Activated naive CD4-positive, alpha-beta T cell treated with anti-CD3 and anti-CD28 coated beads, Interleukin-2, amount 50 U/mL, for 16 hours (primary cell): ENCODE measurements at regions not wholly inside any gene's neighbourhood (a gene's known extent, or its start where the extent isn't known, plus 50 kb on each side); places are given as distances from the start of the nearest gene placed in this dataset.

Experiments
- DNase-seq: peaks from one replicate; pipeline ENCODE4 v3.0.0-alpha.2; 2020

DNA sequence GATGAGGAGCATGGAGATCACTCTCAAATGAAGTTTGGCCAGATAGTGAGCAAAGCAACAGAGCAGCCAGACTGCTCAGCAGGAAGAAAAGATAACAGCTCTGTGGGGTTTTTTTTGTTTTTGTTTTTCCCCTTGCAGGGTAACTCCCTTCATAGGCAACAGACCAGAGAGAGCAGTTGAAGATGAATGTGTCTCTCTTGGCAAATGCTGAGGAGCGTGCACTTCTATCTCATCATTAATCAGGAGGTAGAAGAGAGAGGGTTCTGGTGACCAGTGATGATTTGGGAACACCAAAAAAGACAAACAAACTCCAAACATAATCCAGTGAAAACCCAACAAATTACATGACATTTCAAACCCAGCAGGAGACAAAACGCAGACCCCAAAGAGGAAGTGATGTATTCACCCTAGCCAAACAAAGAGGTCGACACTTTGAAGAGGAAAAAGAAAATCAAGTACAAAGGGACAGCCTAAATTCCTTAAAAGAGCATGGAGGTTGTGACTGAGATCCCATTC lies 66.2 kb upstream of the RREB1 start:
- DNase-seq, result no peak

DNA sequence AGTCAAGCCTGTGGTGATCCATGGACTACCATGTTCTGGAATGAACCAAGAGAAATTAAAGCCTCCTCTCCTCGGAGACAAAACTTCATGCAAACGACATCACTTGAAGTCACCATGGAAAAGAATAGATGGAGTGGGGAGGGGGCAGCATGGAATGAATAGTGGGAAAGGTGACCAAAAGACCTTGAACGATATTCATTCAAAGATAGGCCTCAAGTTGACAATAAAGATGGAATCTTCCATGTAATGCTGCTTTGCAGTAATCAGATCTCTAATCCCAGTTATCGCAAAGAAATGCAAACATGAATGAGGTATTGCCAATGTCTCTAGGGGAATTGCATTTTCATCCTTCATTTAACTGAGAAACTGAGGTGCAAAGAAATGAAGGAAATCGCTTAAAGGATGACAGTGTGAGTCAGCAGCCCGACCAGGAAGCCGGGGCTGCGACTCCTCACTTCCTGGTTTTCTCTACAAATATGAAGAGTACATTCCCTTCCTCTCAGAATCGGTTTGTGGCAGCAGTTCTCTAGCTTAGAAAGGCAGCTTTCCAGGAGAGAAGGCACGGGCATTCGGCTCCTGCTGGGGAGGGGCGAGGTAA lies 65.6 kb upstream of the RREB1 start:
- no peak for DNase-seq

DNA sequence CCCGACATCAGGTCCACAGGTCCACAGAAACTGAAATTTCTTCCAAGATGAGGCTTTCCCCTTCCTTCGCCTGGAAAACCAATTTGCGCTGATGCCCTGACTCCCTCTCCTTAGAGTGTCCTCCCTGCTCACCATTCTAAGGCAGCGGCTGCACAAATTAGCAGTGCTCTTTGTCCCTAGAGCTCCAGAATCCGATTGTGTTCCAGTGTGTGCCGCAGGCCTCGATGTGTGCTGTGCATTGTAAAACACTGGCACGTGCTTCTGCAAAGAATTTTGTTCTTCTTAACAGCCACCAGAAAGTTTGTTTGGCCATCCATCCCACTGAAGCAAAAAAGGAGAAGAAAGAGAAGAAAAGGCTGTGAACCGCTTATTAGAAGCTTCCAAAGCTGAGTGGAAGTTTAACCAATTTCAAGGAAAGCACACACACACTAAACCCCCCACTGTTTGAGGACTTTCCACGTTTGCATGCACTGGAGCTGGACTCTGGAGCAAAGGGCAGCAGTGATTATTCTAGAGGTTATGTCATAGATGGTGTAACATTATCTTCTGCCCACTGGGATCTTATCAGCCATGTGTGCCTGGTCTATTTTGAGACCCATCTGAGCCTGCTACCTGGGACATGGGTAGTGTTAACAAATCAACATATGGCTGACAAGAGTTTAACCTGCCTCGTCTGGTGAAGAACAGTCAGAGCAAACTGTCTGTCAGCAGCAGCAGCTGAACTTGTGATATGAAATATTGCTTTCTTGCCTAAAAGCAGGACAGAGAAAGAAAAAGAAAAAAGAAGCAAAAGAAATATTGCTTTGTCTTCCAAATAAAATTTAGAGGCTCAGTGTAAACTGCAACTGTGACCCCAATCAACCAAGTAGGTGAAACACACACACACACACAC lies 64.9 kb upstream of the RREB1 start:
- DNase-seq, result no peak

DNA sequence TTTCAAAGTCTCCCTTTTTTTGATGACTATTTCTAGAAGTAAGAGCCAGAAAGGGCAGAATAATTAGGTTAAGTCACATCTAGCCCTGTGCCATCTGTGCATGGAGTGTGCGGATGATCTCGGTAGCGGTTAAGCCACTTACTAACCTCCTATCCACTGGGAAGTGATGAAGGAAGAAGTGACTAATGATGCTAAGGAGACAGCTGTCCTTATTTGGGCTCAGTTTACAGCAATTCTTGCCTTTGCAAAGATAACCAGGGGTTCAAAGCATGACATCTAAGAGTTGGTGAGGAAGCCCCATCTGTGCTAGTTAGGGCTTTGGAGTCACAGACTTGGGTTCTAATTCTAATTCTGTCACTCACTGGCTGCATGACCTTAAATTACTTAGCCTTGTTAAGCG lies 62.4 kb upstream of the RREB1 start:
- DNase-seq, result no peak

DNA sequence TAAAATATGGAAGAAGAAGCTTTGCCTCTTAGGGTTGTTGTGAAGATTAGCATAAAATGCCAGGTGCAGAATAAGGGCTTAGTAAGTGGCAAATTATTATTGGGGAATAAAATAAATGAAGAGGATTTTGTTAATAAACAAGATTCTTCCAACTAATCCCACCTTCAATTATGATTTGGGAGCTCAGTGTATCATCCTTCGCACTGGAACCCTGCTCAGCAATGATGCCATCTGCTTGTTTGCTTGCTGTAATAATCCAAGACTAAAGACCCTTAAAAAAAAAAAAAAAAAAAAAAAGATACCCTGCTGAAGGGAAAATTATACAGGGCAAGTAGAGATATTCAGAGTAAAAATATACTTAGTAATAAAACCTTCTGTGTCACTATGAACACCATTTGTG lies 62.0 kb upstream of the RREB1 start:
- no peak for DNase-seq

DNA sequence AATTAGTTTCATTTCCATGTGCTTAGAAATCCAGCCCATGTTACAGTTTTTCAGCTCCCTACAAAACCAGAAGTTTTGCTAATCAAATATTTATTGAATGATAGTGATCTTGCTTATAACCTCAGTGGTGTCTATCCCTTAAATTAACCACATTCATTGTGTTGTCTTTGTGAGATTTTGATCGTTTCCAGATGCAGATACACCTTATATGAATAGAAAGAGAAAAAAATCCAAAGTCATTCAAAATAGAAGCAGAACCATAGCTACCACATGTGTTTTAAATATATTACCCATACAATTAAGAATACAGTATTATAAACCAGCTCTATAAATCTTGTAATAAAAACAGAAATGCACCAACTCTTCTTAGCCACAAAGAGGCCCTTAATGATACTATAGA lies 60.6 kb upstream of the RREB1 start:
- DNase-seq, result no peak

DNA sequence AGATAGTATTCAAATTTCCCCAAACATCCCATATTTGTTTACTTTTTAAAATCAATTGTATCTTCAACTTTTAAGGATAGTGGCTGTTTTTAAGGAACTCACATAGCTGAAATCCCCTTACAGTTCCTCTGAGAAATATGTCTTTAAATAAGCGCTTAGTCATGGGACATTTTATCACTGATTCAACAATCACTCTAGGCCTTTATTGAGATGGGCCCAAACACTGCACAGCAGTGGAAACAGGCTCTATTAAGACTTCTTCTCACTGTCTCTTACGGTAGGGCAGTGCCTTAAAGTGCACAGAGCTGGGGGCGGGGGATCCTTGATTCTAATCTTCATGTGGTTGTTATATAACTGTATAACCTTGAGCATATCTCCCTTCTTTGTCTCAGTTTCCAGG lies 59.8 kb upstream of the RREB1 start:
- DNase-seq, result no peak

DNA sequence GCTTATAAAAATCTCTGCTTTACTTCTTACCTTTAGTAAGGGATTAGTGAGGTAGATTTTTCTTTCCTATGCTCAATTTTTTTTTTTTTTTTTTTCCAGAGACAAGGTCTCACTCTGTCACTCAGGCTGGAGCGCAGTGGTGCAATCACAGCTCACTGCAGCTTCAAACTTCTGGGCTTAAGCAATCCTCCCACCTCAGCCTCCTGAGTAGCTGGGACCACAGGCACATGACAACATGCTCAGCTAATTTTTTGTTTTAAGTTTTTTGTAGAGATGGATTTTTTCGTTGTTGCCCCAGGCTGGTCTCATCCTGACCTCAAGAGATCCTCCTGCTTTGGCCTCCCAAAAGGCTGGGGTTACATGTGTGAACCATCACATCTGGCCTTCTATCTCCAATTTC lies 58.9 kb upstream of the RREB1 start:
- DNase-seq, result no peak

DNA sequence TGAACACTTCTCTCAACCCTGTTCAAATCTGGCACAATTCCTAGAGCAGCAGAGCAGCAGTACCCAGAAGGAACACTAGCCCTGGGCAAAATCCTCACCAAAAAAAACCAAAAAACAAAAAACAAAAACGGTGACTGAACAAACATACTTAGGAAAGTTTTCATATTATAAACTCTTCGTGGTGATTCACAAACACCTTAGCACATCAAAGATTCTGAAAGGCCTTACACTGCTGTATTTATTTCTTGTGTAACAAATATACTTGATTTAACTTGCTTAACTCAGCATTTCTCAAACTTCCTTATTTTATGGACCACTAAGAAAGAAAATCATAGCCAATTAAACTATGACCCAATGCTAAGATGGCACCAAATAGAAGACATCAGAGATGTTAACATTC lies 57.8 kb upstream of the RREB1 start:
- no peak for DNase-seq

DNA sequence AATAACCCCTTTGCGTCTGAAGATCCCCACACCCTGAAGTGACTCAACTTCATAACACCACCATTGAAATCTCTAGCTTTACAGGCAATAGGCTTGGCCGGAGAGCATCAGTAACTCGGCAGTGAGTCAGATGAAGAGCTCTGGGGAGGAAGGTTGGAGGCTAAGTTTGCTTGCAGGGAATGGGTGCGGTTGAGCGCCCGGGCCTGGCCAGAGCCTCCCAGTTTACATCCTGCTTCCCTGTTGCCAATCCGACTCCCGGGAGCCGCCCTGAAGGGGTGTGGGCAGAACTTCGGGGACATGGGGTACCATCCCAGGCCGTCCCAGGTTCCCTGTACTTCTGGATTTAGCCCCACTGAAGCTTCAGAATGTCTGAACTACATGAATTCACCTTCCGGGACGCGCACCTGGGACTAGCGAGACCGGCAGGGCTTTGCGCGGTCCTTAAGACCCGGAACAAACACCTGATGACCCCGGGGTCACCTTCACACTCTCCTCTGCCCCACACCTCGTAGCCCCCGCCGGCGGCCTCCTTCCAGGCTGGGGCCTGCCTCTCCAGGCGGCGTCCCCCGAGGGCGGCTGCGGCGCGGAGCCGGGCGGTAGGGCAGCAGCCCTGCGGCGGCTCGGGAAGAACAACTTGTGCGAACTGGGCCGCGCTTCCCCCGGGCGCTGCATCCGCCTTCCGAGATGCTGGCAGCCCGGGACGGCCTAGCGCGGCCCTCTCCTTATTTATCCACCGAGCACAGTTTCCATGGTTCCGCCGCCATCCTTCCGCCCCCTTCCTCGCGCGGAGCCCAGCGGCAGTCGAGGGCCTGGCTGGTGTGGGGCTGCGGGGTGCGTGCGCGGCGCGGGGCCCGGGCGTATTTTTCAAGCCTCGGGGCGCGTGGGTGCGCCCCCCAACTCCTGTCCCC lies 56.6 kb upstream of the RREB1 start:
- DNase-seq, result peak; percentile 46

DNA sequence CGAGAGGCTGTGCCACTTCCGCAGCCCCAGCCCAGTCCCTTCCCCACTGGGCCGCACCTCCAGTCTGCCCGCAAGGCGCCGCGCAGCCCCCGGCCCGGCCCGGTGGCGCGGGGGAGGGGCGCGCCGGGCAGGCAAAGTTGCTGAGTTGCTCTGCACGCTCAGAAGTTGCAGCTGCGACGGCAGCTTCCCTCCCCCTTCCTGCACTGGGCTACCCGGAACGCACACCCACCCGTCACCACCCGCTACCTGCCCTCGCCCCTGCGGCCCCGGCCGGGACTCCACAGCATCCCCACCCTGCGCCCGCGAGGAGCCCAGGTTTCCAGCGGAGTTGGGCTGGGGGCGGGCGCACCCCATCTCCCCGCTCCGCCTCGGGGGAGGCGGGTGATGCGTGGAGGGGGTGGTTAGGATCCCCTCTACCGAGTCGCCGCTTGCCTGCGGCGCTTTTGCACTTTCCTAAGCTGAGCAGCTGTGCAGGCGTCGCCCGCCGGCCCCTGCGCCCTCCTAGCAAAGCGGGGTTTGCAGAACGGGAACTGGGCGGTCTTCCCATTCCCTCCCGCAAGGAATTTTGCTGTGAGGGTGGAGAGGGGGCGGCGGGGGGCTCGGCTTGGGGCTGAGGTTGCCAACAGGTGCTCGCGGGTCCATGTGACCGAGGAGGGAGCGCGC lies 55.9 kb upstream of the RREB1 start:
- DNase-seq, result peak; percentile 65

DNA sequence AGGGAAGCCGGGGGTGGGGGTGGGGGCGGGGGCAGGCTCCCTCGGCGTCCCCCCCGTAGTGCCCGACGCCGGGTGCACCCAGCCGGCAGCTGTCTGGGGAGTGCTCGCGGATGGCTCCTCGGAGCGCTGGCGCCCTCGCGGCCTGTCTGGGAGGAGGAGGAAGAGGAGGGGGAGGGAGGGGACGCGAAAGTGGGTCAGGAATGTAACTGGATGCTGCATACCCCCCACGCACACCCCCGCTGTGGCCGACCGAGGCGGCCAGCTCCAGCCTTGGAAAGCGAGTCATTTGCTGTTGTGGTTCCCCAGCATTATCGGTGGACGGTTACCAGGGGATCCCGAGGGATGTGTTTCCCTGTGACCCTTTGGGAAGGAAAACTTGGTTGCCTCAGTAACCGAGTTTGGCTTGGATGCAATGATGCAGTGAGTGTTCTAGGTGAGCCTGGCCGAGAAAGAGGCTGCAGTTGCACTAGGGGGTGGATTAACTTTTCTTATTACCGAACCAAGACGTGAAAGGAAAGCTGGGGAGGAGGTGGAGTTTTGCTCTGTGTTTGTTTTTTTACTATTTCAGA lies 55.2 kb upstream of the RREB1 start:
- DNase-seq, result peak; percentile 21

DNA sequence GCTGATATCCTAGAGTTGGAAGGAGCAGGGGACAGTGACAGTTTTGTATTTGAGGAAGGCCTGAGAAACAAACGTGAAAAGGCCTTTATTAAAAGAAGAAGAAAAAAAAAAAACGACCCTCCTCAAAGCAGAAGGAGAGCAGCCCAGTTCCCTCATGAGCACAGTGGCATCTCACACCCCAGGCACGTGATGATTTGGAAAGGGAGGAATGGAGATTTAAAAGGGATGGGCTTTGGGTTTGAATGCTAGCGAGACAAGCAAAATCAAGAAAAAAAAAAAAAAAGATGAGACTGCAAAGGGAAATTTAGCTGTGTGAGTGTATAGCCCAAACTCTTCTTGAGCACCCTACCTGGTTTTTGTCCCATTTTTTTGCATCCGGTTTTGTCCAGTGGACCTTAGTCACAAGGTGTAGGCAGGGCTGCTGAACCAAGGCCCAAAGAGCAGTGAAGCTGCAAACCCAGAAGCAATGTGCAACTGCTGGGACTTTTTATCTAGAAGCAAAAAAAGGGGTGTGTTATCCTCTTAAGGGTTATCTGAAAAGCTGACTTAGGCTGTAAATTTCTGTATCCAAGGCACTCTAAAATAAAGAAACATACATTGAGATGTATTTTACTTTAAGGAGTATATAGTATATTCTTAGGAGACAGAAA lies 54.5 kb upstream of the RREB1 start:
- DNase-seq, result no peak
